CD4-positive, alpha-beta T cell (primary cell): ENCODE measurements at regions not wholly inside any gene's neighbourhood (a gene's known extent, or its start where the extent isn't known, plus 50 kb on each side); places are given as distances from the start of the nearest gene placed in this dataset.

Source experiments
- ATAC-seq: fragments of 200-7000 bp; cut with Tn5 transposase; one replicate; pipeline ENCODE4 v1.10.0; 2022; ENCODE audit warnings: mild to moderate bottlenecking; ENCODE audit not compliant: poor library complexity
- CTCF ChIA-PET: fragments of 350-600 bp; sonication (Branson Sonifier 250); formaldehyde crosslinking; loops from one replicate; lab custom pipeline; 2021; ENCODE audit warnings: antibody characterized with exemption, inconsistent platforms; lab: Charles Lee
- POLR2A ChIA-PET: fragments of 350-600 bp; sonication (Branson Sonifier 250); formaldehyde crosslinking; loops from one replicate; lab custom pipeline; 2021; ENCODE audit warnings: antibody characterized with exemption, inconsistent platforms; lab: Charles Lee
- DNase-seq, 14 experiments: peaks; one replicate each; pipeline ENCODE4 v3.0.0-alpha.2; 2013 to 2020; ENCODE audit warnings: mixed read lengths in 2 of 14
- H3K27ac ChIP-seq, 2 donors: one replicate each; pipeline versions ENCODE4 v1.5.1 to v1.7.0; 2013; ENCODE audit warnings: low read length in 2 of 2, low read depth in 1 of 2, mild to moderate bottlenecking in 1 of 2
- H3K27me3 ChIP-seq, 2 experiments: 1 replicate in 1 of 2; 2 replicates in 1 of 2; pipeline versions ENCODE4 v1.6.1 to v1.7.0; 2013; ENCODE audit warnings: low read length in 2 of 2, control low read depth in 1 of 2, mild to moderate bottlenecking in 1 of 2, moderate library complexity in 1 of 2; ENCODE audit not compliant: insufficient read depth in 2 of 2, control insufficient read depth in 1 of 2
- H3K36me3 ChIP-seq: one replicate; pipeline ENCODE4 v1.6.1; 2013; ENCODE audit warnings: low read length, control low read depth; ENCODE audit not compliant: insufficient read depth
- H3K4me1 ChIP-seq: one replicate; pipeline ENCODE4 v1.6.1; 2013; ENCODE audit warnings: low read length, control low read depth; ENCODE audit not compliant: insufficient read depth
- H3K4me3 ChIP-seq: one replicate; pipeline ENCODE4 v1.5.1; 2013; ENCODE audit warnings: mild to moderate bottlenecking, low read length, moderate library complexity
- H3K9me3 ChIP-seq, 2 experiments: 1 replicate in 1 of 2; 2 replicates in 1 of 2; pipeline versions ENCODE4 v1.6.1 to v1.7.0; 2013; ENCODE audit warnings: low read length in 2 of 2, mild to moderate bottlenecking in 2 of 2, control low read depth in 1 of 2, moderate library complexity in 1 of 2; ENCODE audit not compliant: control insufficient read depth in 1 of 2, insufficient read depth in 1 of 2
- H3K27ac Mint-ChIP-seq: one replicate; pipeline ENCODE4 v1.8.0; 2020; ENCODE audit warnings: mixed read lengths
- H3K27me3 Mint-ChIP-seq: one replicate; pipeline ENCODE4 v1.8.0; 2021; ENCODE audit warnings: mixed read lengths
- H3K36me3 Mint-ChIP-seq: one replicate; pipeline ENCODE4 v1.8.0; 2021; ENCODE audit warnings: low read depth, mixed read lengths
- H3K4me1 Mint-ChIP-seq: one replicate; pipeline ENCODE4 v1.8.0; 2021; ENCODE audit warnings: low read depth, mixed read lengths
- H3K4me3 Mint-ChIP-seq: one replicate; pipeline ENCODE4 v1.8.0; 2020; ENCODE audit warnings: mild to moderate bottlenecking, mixed read lengths
- H3K9me3 Mint-ChIP-seq: one replicate; pipeline ENCODE4 v1.8.0; 2020; ENCODE audit warnings: mixed read lengths
- CTCF ChIP-seq: fragments of 200-600 bp; IDR thresholded peaks from one replicate; pipeline ENCODE4 v1.8.0; 2022; ENCODE audit warnings: antibody characterized with exemption, mild to moderate bottlenecking
- intact Hi-C, 2 experiments: fragments of 100-400 bp; cut with DNase I in 1 of 2; cut with micrococcal nuclease in 1 of 2; formaldehyde crosslinking; loops; one replicate each; pipeline versions ENCODE4 v1.15.1 to v1.9.0; 2023 to 2025; cut with DNase I, micrococcal nuclease

GRCh38 chr11:115891581-115891980 is 387.4 kb upstream of the CADM1 start:
- Histone ChIP-seq H3K4me1 (no peaks in the 10 kb centered on the region), H3K9me3 (peaks cover 0 to 8% of the 10 kb centered on the region in 2 experiments), H3K4me3 (no peak overlapping the region), H3K36me3 (no peaks in the 10 kb centered on the region), H3K27ac (no peak overlapping the region), H3K27me3 (no peaks in the 10 kb centered on the region)
- intact Hi-C loops, result no loop called here
- H3K27ac Mint-ChIP-seq, result no peak overlapping the region
- H3K27me3 Mint-ChIP-seq, result no peaks in the 10 kb centered on the region
- H3K36me3 Mint-ChIP-seq, result no peaks in the 10 kb centered on the region
- no peak overlapping the region for H3K4me3 Mint-ChIP-seq
- TF ChIP-seq CTCF, result no peak
- DNase-seq (no peak), ATAC-seq (no peak)
- ChIA-PET POLR2A (no interaction called here), CTCF (no interaction called here)
- H3K9me3 Mint-ChIP-seq, result no peaks in the 10 kb centered on the region
- no peaks in the 10 kb centered on the region for H3K4me1 Mint-ChIP-seq

- DNase-seq (no peak), ATAC-seq (no peak)
- no peak overlapping the region for H3K27ac ChIP-seq
- H3K4me3 Mint-ChIP-seq, result no peak overlapping the region
- H3K27ac Mint-ChIP-seq, result no peak overlapping the region
- H3K4me1 Mint-ChIP-seq, result no peaks in the 10 kb centered on the region
- intact Hi-C loops, result no loop called here
- no peak overlapping the region for H3K4me3 ChIP-seq
- no peak for TF ChIP-seq CTCF
- no peaks in the 10 kb centered on the region for H3K4me1 ChIP-seq
- no peaks in the 10 kb centered on the region for H3K36me3 Mint-ChIP-seq
- no peaks in the 10 kb centered on the region for H3K27me3 ChIP-seq
- POLR2A ChIA-PET, result no interaction called here
- CTCF ChIA-PET, result no interaction called here
- no peaks in the 10 kb centered on the region for H3K36me3 ChIP-seq
- H3K9me3 ChIP-seq, result peaks cover 0 to 4% of the 10 kb centered on the region in 2 experiments
- no peaks in the 10 kb centered on the region for H3K27me3 Mint-ChIP-seq
- no peaks in the 10 kb centered on the region for H3K9me3 Mint-ChIP-seq
Observed at GRCh38 chr11:115890500-115890899, 386.3 kb upstream of the CADM1 start.

- intact Hi-C loops, result no loop called here
- H3K4me1 ChIP-seq, result no peaks in the 10 kb centered on the region
- no peaks in the 10 kb centered on the region for H3K27me3 Mint-ChIP-seq
- no peak for DNase-seq
- ChIA-PET POLR2A (no interaction called here), CTCF (no interaction called here)
- H3K36me3 Mint-ChIP-seq, result no peaks in the 10 kb centered on the region
- H3K4me3 ChIP-seq, result no peak overlapping the region
- H3K9me3 ChIP-seq, result peaks cover 0 to 4% of the 10 kb centered on the region in 2 experiments
- H3K9me3 Mint-ChIP-seq, result no peaks in the 10 kb centered on the region
- no peaks in the 10 kb centered on the region for H3K4me1 Mint-ChIP-seq
- TF ChIP-seq CTCF, result no peak
- H3K27ac ChIP-seq, result no peak overlapping the region
- H3K27ac Mint-ChIP-seq, result no peak overlapping the region
- no peaks in the 10 kb centered on the region for H3K27me3 ChIP-seq
- H3K4me3 Mint-ChIP-seq, result no peak overlapping the region
- H3K36me3 ChIP-seq, result no peaks in the 10 kb centered on the region
- ATAC-seq, result no peak
Observed at GRCh38 chr11:115889712-115890111, 385.5 kb upstream of the CADM1 start.
